ENCODE measurements at regions not wholly inside any gene's neighbourhood (a gene's known extent, or its start where the extent isn't known, plus 50 kb on each side); places are given as distances from the start of the nearest gene placed in this dataset.

GRCh38 chr6:94446120-94446519, 1026.8 kb upstream of the EPHA7 start:
- TF ChIP-seq CTCF (IDR thresholded peaks at IDR 0.05) (no peak), POLR2A (IDR thresholded peaks at IDR 0.05) (no peak)
